Left lung (tissue), 4 donors: ENCODE measurements at regions not wholly inside any gene's neighbourhood (a gene's known extent, or its start where the extent isn't known, plus 50 kb on each side); places are given as distances from the start of the nearest gene placed in this dataset.
"Not testable (repeated sequence)": the region's sequence is repeated elsewhere in the genome, so short reads cannot be mapped to it uniquely, and the experiment has no call there.

Experiments
- ATAC-seq: fragments of 200-7000 bp; cut with Tn5 transposase; one replicate; pipeline ENCODE4 v1.9.1; 2020; ENCODE audit warnings: moderate library complexity
- DNase-seq, 4 donors: peaks; one replicate each; pipeline ENCODE4 v3.0.0-alpha.2; 2013 to 2020
- H3K27ac ChIP-seq, 2 donors: fragments of 200-600 bp; sonication (generic) in 1 of 2; one replicate each; pipeline versions ENCODE4 v1.5.0 to v1.8.0; 2020 to 2021
- H3K27me3 ChIP-seq, 2 donors: fragments of 200-600 bp; sonication (generic) in 1 of 2; one replicate each; pipeline versions ENCODE4 v1.5.0 to v1.8.0; 2020 to 2021
- H3K36me3 ChIP-seq, 2 donors: fragments of 200-600 bp; sonication (generic) in 1 of 2; one replicate each; pipeline versions ENCODE4 v1.5.0 to v1.8.0; 2020 to 2021
- H3K4me1 ChIP-seq, 2 donors: fragments of 200-600 bp; one replicate each; pipeline ENCODE4 v1.8.0; 2021
- H3K4me3 ChIP-seq, 2 donors: fragments of 200-600 bp; sonication (generic) in 1 of 2; one replicate each; pipeline versions ENCODE4 v1.5.0 to v1.8.0; 2020 to 2021; ENCODE audit warnings: mild to moderate bottlenecking in 1 of 2
- H3K9me3 ChIP-seq, 2 donors: fragments of 200-600 bp; sonication (generic) in 1 of 2; one replicate each; pipeline versions ENCODE4 v1.5.0 to v1.8.0; 2020 to 2021
- intact Hi-C, 2 donors: fragments of 100-400 bp; cut with DNase I; formaldehyde crosslinking; loops; one replicate each; pipeline versions ENCODE4 v1.11.2 to v1.14.2; 2022
- TF ChIP-seq, protein P1 (sequence below), 2 donors: fragments of 200-600 bp; sonication (generic) in 1 of 2; IDR thresholded peaks; one replicate each; pipeline versions ENCODE4 v1.5.0 to v1.8.0; 2021; ENCODE audit warnings: antibody characterized with exemption in 2 of 2
- donor health status: DM: no; HTN: yes; CAD: no.
- donor health status: DM: no; HTN: no; CAD: no.

DNA sequence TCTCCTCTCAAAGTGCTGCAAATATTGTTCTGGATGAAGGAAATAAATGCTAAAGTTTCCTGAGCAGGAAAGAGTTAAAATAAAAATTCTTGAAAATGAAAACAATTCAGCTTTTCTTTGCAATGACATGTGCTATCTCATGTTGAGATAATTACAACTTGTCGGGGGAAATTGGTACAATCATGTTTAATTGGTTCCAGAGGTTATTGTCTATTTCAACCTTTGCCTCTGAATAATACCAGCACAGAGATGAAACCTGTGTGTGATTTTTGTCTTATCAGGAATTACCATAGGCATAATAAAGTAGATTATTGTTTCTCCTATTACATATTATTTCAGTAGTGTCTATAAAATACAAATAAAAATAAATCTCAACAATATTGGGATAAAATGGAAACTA, 305.0 kb downstream of the XPNPEP1 start:
- TF ChIP-seq, protein P1, sequence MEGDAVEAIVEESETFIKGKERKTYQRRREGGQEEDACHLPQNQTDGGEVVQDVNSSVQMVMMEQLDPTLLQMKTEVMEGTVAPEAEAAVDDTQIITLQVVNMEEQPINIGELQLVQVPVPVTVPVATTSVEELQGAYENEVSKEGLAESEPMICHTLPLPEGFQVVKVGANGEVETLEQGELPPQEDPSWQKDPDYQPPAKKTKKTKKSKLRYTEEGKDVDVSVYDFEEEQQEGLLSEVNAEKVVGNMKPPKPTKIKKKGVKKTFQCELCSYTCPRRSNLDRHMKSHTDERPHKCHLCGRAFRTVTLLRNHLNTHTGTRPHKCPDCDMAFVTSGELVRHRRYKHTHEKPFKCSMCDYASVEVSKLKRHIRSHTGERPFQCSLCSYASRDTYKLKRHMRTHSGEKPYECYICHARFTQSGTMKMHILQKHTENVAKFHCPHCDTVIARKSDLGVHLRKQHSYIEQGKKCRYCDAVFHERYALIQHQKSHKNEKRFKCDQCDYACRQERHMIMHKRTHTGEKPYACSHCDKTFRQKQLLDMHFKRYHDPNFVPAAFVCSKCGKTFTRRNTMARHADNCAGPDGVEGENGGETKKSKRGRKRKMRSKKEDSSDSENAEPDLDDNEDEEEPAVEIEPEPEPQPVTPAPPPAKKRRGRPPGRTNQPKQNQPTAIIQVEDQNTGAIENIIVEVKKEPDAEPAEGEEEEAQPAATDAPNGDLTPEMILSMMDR (IDR thresholded peaks at IDR 0.05), result no peak
- no peak overlapping the region for H3K4me3 ChIP-seq
- no peaks in the 10 kb centered on the region for H3K36me3 ChIP-seq
- DNase-seq (no peak), ATAC-seq (no peak)
- no peaks in the 10 kb centered on the region for H3K27me3 ChIP-seq
- H3K27ac ChIP-seq, result no peak overlapping the region
- H3K9me3 ChIP-seq, result peaks cover 0 to 5% of the 10 kb centered on the region in 2 donors
- intact Hi-C loops, result no loop called here
- no peaks in the 10 kb centered on the region for H3K4me1 ChIP-seq

DNA sequence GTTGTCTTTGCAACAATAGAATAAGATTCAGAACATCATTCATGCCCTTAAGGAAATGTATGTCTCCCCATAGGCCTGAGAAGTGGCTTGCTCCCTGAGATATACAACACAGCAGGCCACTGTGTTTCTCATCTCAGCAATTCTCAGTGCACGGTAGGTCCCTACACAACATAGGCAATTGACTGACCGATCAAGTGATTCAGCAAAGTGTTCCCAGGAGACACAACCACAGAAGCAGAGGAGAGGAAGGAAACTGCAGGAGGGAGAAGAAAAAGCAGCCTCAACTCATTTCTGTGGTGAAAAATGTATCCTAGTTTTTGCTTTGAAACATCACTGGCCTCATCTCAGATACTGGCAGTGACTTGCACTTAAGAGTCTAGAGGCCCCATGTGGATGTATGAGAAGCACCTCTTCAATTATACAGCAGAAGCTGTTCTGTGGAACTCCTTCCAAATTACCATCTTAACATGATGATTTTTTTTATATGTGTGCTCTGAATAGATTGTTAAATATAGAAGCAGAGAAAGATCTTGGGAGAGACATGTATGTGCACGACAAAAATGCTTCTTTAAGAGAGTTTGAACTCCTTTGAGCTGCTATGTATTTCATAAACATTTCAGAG, 306.8 kb downstream of the XPNPEP1 start:
- ATAC-seq, result no peak
- no peak for DNase-seq

DNA sequence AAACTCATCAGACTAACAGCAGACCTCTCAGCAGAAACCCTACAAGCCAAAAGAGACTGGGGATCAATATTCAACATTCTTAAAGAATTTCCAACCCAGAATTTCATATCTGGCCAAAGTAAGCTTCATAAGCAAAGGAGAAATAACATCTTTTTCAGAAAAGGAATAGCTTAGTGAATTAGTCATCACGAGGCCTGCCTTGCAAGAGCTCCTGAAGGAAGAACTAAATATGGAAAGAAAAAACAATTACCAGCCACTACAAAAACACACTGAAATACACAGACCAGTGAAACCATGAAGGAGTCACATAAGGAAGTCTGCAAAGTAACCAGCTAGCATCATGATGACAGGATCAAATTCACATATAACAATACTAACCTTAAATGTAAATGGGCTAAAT, 328.0 kb downstream of the XPNPEP1 start:
- H3K4me1 ChIP-seq, ATAC-seq, H3K27me3 ChIP-seq, intact Hi-C loops, H3K27ac ChIP-seq, H3K36me3 ChIP-seq, DNase-seq, H3K4me3 ChIP-seq: not testable (repeated sequence)
- peaks cover 0 to 12% of the 10 kb centered on the region in 2 donors for H3K9me3 ChIP-seq

More for the DNA sequence above, 306.8 kb downstream of the XPNPEP1 start:
- Histone ChIP-seq H3K4me3 (no peak overlapping the region), H3K36me3 (no peaks in the 10 kb centered on the region), H3K27me3 (no peaks in the 10 kb centered on the region), H3K4me1 (no peaks in the 10 kb centered on the region), H3K27ac (no peak overlapping the region), H3K9me3 (peaks cover 0 to 5% of the 10 kb centered on the region in 2 donors)
- intact Hi-C loops, result no loop called here
- TF ChIP-seq, protein P1 (IDR thresholded peaks at IDR 0.05), result no peak

DNA sequence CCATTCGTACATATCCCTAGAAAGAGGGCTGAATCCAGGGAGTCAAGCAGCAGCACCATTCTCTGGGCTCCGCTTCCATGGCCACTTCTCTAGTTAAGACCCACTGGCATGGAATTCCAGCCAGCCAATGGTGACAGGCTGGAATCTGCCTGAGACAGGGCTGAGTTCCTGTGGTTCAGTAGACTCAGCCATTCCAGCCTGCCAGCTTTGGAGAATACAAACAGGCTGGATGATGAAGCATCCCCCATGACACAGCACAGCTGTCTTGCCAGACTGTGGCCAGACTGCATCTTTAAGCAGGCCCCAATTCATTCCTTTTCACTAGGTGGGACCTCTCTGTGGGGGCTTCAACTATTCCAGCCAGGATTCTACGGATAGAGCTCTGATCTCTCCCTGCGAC, 329.6 kb downstream of the XPNPEP1 start:
- DNase-seq, result no peak
- Histone ChIP-seq H3K4me3 (no peak overlapping the region), H3K9me3 (peaks cover 0 to 12% of the 10 kb centered on the region in 2 donors), H3K27me3 (no peaks in the 10 kb centered on the region), H3K27ac (no peak overlapping the region), H3K4me1 (no peaks in the 10 kb centered on the region), H3K36me3 (no peaks in the 10 kb centered on the region)
- intact Hi-C loops, result no loop called here
- no peak for ATAC-seq
- TF ChIP-seq, protein P1 (IDR thresholded peaks at IDR 0.05), result no peak

DNA sequence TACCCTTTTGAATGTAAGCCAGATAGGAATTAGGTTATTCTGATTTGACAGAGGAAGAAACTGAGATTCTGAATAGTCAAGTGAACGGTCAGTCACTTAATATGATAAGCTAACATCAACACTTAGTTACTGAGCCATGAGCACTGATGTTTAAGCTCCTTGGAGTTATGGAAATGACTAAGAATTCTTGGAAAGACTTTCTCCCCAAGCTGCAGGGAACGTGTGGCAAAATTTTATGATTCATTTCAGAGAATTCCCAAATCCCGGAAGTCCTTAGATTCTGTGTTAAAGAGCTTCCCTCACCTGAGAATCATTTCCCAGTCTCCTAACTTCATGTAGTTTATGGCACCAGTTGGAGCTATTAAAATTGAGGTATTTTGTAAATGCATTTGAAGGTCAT, 330.9 kb downstream of the XPNPEP1 start:
- no peak overlapping the region for H3K27ac ChIP-seq
- H3K27me3 ChIP-seq, result no peaks in the 10 kb centered on the region
- no peaks in the 10 kb centered on the region for H3K36me3 ChIP-seq
- H3K9me3 ChIP-seq, result peaks cover 0 to 12% of the 10 kb centered on the region in 2 donors
- DNase-seq (no peak), ATAC-seq (no peak)
- TF ChIP-seq, protein P1 (IDR thresholded peaks at IDR 0.05), result no peak
- no peak overlapping the region for H3K4me3 ChIP-seq
- intact Hi-C loops, result no loop called here
- H3K4me1 ChIP-seq, result no peaks in the 10 kb centered on the region

DNA sequence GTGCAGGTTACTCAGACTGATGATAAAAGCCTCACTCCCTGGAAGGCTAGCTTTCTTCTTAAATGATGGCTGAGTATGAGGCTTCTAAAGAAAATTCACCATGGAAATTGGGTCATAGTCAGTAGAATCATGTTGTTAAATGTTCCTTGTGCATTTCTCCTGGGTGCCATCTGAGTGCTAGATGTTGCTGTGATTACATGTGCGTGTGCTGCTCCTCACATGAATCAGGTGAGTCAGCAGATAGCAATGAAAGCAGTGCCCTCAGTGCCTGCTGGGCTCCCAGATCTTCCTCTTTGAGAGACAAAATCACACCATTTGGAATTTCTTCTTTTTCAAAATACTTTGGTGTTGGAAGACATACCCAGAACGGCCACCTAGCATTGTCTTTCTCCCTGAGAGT, 331.7 kb downstream of the XPNPEP1 start:
- intact Hi-C loops, result no loop called here
- no peak for DNase-seq
- Histone ChIP-seq H3K9me3 (peaks cover 0 to 12% of the 10 kb centered on the region in 2 donors), H3K27me3 (no peaks in the 10 kb centered on the region), H3K4me3 (no peak overlapping the region), H3K27ac (no peak overlapping the region), H3K36me3 (no peaks in the 10 kb centered on the region), H3K4me1 (no peaks in the 10 kb centered on the region)
- no peak for ATAC-seq
- TF ChIP-seq, protein P1 (IDR thresholded peaks at IDR 0.05), result no peak
